HG03139 (cell line): ENCODE measurements at regions not wholly inside any gene's neighbourhood (a gene's known extent, or its start where the extent isn't known, plus 50 kb on each side); places are given as distances from the start of the nearest gene placed in this dataset.
A peak's percentile ranks its signal among the peaks of the same experiment; 100 is the strongest.

ENCODE experiments used
- ATAC-seq: cut with Tn5 transposase; IDR thresholded peaks from one replicate; pipeline ENCODE4 v1.9.1; 2021; ENCODE audit not compliant: unreplicated experiment

GRCh38 chr6:139939189-139939979 lies 564.9 kb upstream of the CITED2 start:
- ATAC-seq: no peak

GRCh38 chr6:139932671-139933070 lies 558.2 kb upstream of the CITED2 start:
- no peak for ATAC-seq

- ATAC-seq: no peak
Observed at GRCh38 chr6:139931747-139932146, 557.3 kb upstream of the CITED2 start.

GRCh38 chr6:139927742-139928305 lies 553.4 kb upstream of the CITED2 start:
- ATAC-seq: no peak

- no peak for ATAC-seq
Observed at GRCh38 chr6:139927236-139927635, 552.8 kb upstream of the CITED2 start.

GRCh38 chr6:139926711-139927110 lies 552.3 kb upstream of the CITED2 start:
- no peak for ATAC-seq

GRCh38 chr6:139925894-139926641 lies 551.6 kb upstream of the CITED2 start:
- ATAC-seq: no peak

DNA sequence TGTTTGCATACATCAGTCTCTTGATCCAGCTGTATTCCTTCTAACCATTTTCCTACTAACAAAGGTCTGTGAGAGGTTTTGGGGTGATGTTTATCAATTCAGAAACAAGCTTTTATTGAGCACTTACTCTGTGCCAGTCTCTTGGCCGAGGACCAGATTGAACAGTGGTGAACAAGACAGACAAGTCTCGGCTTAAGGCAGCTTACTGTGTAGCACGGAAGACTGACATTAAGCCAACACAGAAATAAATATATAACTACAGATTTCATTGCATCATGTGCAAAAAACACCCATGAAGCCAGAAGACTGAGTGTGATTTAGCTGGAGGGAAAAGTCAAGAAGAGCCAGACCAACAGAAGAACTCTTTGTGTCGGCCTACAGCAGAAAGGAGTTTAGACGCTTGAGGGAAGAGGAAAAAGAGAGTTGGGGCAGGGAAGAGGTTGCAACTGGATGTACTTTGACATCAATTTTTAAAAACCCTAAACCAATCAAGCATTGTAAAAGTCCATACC lies 549.6 kb upstream of the CITED2 start:
- no peak for ATAC-seq

DNA sequence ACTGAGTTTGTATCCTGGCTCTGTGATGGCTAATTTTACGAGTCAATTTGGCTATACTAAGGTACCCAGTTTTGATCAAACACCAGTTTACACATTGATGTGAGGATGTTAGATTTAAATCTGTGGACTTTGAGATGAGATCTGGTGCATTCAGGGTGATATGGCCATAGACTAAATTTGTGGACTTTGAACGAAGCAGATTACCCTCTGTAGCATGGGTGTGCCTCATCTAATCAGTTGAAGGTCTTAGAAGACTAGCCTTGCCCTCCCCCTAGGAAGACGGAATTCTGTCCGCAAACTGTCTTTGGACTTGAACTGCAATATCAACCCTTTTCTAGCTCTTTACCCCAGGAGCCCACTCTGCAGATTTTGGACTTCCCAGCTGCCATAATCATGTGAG lies 547.8 kb upstream of the CITED2 start:
- no peak for ATAC-seq

DNA sequence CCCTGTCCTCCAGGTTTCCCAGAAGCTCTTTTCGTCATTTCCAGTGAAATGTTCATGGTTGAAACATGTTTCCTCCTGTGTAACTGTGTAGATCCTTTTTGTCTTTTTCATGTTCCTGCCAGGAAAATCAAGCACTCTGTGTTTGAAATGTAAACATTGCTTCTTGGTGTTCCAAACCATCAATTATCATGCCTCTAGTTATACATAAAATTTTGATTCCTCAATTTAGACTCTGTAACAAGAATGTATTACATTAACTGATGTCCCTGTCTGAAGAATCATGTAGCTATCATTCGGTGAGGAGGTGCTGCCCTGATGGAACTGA lies 546.3 kb upstream of the CITED2 start:
- ATAC-seq: no peak

DNA sequence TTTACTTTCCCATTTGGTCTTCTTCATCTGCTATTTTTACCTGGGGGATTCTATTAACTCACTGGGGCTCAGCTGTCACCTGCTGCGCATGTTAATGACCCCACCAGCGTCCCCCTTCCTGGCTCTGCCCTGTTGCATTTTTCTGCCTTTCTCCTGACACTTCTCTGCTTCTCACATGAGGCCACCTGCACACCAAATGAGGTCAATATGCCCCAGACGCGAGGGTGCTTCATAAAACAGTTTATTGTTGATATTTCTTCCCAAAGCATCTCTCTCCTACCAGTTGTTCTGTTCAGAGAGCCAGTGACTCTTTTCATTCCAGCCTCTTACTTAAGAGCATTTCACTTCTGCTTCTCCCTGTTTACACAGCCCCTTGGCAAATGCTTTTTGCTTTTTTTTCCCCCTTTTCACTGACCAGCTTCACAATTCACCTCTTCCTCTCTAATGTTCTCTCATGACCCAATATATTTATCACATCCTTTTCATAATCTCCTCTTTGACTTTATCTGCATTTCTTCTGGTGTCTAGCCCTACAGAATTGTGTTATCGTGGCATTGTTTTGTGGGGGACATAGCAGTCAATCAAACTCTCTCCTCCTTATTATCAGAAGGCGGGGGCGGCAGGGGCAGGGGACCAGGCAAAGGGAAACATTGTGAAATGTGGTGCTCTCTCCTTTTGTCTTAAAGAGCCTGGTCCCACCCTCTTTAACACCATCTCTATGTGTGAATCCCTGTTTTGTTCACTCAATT lies 545.8 kb upstream of the CITED2 start:
- ATAC-seq: no peak

DNA sequence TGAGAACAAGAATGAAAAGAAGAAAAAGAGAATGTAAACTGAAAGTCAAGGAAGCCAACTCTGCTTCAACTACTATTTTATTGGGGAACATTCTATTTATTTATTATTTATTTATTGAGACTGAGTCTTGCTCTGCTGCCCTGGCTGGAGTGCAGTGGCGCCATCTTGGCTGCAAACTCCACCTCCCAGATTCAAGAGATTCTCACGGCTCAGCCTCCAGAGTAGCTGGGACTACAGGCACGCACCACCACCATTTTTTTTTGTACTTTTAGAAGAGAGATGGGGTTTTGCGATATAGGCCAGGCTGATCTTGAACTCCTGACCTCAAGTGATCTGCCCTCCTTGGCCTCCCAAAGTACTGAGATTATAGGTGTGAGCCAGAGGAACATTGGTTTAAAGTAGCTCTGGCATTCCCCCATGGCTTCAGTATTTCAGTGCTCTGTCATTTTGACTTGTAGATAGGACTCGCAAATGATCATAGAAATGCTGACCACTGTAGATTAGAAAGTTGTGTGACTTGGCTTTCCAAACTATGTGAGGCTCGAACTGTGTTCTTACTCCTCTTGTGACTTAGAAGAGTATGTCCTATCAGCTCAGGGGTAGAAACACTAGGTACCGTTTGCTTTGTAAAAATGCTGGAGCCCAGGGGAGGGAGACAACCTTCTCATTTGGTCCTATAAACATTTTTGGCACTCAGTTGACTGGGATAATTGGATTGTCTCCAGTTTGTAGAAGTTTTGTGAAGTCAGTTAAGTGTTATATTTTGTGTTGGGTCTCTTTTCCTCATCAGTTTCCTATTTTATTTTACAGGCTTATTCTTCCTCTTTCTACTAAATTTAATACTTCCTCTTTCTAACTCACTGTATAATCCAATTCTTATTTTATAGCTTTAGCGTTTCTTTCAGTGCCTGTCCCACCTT lies 544.9 kb upstream of the CITED2 start:
- no peak for ATAC-seq

DNA sequence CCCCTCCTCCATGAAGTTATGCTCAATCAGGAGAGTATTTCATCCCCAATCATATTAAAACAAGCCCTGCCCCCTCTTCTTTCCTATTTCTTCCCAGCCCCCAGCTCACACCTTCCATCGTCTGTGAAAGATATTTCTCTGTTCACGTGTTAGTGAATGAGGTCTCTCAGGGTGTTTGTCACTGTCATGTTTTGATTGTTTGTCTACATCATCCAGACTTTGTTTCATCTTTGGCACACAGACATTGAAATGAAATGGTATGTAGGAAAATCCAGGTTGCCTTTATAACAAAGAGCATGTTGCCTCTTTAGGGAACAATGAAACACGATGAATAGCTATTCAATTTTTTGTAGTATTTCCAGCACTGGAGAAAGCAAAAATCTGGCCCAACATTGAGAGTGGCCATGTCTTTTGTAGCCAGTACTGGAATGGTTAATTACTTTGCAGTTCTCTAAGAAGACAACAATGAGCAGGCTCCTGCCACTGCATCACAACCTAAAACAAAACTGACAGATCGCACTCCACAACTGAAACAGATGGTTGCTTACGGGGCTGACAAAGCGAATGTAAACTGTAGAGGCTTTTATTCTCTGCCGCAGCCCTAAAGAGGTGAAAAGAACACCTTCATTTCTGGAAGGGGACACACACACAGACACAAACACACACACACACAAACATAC lies 543.6 kb upstream of the CITED2 start:
- no peak for ATAC-seq

DNA sequence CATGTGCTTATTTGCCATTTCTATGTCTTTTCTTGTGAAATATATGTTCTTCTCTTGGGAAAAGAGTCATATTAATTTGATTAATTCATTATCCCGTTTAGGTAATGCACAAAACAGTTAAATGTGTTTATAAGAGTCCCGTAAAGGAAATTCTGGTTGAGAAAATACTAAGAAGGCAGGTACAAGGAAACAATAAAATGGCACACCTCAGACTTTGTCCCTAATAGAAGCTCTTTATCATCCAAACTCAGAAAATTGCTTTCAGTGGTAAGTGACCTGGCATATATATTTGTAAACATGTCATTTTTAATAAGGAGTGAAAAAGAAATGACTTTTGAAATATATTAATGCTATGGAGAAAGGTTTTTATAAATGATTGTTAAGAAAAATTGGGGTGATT lies 540.5 kb upstream of the CITED2 start:
- ATAC-seq: no peak

- no peak for ATAC-seq
Observed at GRCh38 chr6:139912735-139913400, 538.4 kb upstream of the CITED2 start.

DNA sequence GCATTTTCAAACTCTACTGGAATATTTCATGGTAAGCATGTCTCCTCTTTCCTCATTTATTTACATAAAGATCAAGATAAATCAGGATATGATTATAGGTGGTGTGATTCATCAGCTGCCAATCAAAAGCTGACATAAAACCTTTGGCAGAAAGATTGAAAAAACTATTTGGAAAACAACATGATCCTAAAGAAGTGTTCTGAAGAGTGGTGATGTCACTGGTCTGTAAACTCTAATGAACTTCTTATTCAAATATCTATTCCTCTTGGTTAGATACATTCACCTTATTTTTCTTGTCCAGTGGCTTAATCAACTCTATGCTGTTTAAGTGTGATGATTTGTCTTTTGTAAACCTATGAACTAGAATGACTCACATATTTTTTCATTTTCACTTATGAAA lies 535.5 kb upstream of the CITED2 start:
- no peak for ATAC-seq

DNA sequence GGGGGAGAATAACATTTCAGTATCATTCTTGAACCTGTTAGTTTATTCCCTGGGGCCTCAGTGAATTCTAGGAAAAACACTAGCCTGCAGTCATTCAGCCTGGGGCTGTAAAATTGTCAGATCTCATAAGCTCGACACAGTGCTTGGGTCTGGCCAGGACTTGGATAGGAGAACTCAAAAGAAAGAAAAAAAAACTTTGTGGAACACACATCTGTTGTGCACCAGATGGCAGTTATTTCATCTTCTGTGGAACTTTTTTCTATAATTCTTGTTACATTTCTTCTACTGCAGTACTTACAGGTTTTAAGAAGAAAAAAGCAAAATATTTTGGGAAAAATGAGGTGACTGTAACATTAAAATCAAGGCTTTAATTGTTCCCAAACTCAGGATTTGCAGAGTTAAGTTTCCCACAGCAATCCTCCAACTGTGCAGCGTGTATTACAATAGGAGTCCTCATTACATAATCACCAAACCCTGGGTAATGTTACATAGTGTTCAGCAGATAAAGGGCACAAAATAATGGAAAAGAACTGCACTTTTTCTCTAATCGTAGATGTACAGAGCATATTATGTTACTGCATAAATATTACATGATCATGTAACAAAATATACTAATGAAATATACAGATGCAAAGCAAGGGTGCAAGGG lies 531.1 kb upstream of the CITED2 start:
- ATAC-seq: no peak

DNA sequence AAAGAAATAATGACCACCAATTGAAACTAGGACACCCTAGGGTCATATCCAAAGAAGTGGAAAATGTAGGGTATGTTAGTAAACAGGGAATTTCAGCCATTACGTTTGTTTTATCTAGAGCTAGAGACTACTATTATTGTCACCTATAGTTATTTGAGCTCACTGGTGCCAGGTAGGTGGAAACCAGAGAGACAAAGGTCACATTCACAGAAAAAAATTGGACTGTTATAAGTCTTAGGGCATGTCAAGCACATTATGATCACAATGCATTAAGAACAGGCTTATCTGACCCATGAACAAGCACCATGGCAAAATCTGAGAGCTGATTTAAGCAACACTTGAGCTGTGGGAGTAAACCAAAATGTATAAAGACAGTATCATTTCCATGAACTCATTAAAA lies 530.1 kb upstream of the CITED2 start:
- ATAC-seq: no peak

DNA sequence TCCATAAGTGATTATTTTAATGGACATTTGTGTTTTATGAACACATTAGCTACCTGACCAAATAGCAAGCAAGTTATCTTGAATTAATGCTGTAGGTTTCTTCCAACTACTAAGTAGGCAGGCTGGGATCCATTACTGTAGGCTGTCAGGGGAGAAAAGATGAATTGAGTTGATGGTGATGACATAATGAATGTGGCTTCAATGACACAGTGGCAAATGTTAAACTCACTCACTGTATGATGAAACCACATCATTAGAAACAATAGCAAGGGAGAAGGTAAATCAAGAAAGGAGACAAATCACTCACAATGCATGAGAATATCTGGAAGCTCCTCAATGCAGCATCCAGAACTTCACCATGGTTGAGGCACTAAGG lies 529.7 kb upstream of the CITED2 start:
- peak; percentile 30 for ATAC-seq
